Esophagus muscularis mucosa (tissue), 4 donors: ENCODE measurements at regions not wholly inside any gene's neighbourhood (a gene's known extent, or its start where the extent isn't known, plus 50 kb on each side); places are given as distances from the start of the nearest gene placed in this dataset.

Experiments
- CTCF ChIP-seq, 3 experiments: fragments of 200-600 bp in 2 of 3; fragments of 450-650 bp in 1 of 3; sonication (generic) in 2 of 3; IDR thresholded peaks; one replicate each; pipeline ENCODE4 v1.5.1; 2017 to 2019; ENCODE audit warnings: antibody characterized with exemption in 3 of 3, mild to moderate bottlenecking in 2 of 3, moderate library complexity in 1 of 3
- EP300 ChIP-seq: sonication (generic); formaldehyde crosslinking; IDR thresholded peaks from one replicate; pipeline ENCODE4 v1.6.1; 2017; ENCODE audit warnings: antibody characterized with exemption
- POLR2A ChIP-seq: fragments of 450-650 bp; IDR thresholded peaks from one replicate; pipeline ENCODE4 v1.6.1; 2017; ENCODE audit warnings: antibody characterized with exemption, moderate library complexity, mild to moderate bottlenecking, low read depth
- POLR2AphosphoS5 ChIP-seq, 2 donors: sonication (generic); formaldehyde crosslinking; IDR thresholded peaks; one replicate each; pipeline ENCODE4 v1.6.1; 2017; ENCODE audit warnings: antibody characterized with exemption in 2 of 2

- TF ChIP-seq CTCF (IDR thresholded peaks at IDR 0.05) (no peak), POLR2AphosphoS5 (IDR thresholded peaks at IDR 0.05) (no peak), POLR2A (no peak), EP300 (no peak)
Observed at GRCh38 chrX:38985945-38986344, 184.7 kb downstream of the MID1IP1 start.
